ENCODE measurements at regions not wholly inside any gene's neighbourhood (a gene's known extent, or its start where the extent isn't known, plus 50 kb on each side); places are given as distances from the start of the nearest gene placed in this dataset.

DNA sequence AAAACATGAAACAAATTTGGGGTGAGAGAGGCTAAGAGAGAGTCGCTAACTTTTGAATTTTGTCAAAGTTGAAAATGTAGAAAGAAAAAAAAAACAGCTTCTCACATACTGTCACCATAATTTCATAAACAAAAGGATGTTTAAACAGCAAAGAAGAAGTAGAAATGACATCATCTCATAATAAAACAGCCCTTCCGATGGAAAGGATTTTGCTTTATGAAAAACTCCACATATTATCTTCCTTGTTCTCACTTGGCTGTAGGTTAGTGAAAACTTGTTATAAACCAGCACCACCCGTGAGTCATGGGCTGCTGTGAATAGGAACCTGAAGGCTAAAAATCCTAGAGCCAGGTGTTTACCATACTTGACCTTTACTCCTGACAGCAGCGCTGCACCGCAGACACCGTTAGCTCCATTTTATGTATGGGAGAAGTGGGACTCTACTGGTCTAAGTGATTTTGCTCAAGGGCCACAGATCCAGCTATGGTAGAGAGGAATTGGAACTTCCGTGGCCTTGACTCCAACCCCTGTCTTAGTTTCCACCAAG is 63.0 kb upstream of the VRK1 start:
- in situ Hi-C loops (cut with MboI), result no loop called here
- no peak overlapping the region for H3K9ac ChIP-seq (ENCODE audit: insufficient read depth in 1 of 2, low read depth in 2 of 2, low read length in 2 of 2)
- ATAC-seq (no peak), DNase-seq (ENCODE audit: extremely low read depth in 1 of 4, low spot score in 3 of 4) (no peak), FAIRE-seq (no peak)
- intact Hi-C loops (cut with micrococcal nuclease), result no loop called here
- H3K27ac ChIP-seq (ENCODE audit: extremely low read depth, low read depth, low read length), result no peak overlapping the region
- no peaks in the 10 kb centered on the region for H3K79me2 ChIP-seq (ENCODE audit: control insufficient read depth, insufficient read depth, low read length)
- BruUV-seq (replicated peaks), result no TSS peak
- no peak overlapping the region for H3K4me2 ChIP-seq (ENCODE audit: insufficient read depth, low read length)
- H3K9me3 ChIP-seq (replicated peaks; ENCODE audit: control insufficient read depth, insufficient read depth, low read depth, low read length), result no peaks in the 10 kb centered on the region
- H3K4me3 ChIP-seq, result no peak overlapping the region
- no peaks in the 10 kb centered on the region; the same call in 1 of the 2 replicates for H4K20me1 ChIP-seq (replicated peaks; ENCODE audit: control insufficient read depth, insufficient read depth, low read length)
- 0% methylated on average over 7 of the region's 7 CpGs for WGBS (ENCODE audit: insufficient coverage, low coverage, missing lambda C conversion rate)
- H2AFZ ChIP-seq (ENCODE audit: low read depth, low read length), result no peak overlapping the region
- H3K27me3 ChIP-seq (ENCODE audit: control insufficient read depth in 2 of 2, insufficient read depth in 2 of 2, low read length in 2 of 2), result peaks cover 64 to 72% of the 10 kb centered on the region in 2 experiments
- H3K4me1 ChIP-seq (replicated peaks in 1 of 2; ENCODE audit: control insufficient read depth in 2 of 2, insufficient read depth in 2 of 2, low read length in 2 of 2), result no peaks in the 10 kb centered on the region
- no peaks in the 10 kb centered on the region for H3K9me1 ChIP-seq (ENCODE audit: control insufficient read depth, insufficient read depth, low read length)
- ChIA-PET POLR2A (interaction anchor here (0.7 to 1.4 kb wide), 2 partner anchors 22 to 287 kb away, joined by 4 read pairs; no protein-coding TSS in a partner anchor), CTCF (ENCODE audit: low intra/inter-chr PET ratio) (no interaction called here)
- no peak for TF ChIP-seq RNF2 (IDR thresholded peaks at IDR 0.05)
- no peak for TF ChIP-seq HOXB6 (CRISPR knock-in tag; IDR thresholded peaks at IDR 0.05; ENCODE audit: borderline replicate concordance)
- no peak for TF ChIP-seq MBD2 (IDR thresholded peaks at IDR 0.05; ENCODE audit: borderline replicate concordance, low read depth)
- no peak for TF ChIP-seq XRCC3 (IDR thresholded peaks at IDR 0.05)
- no peak for TF ChIP-seq RBM25 (IDR thresholded peaks at IDR 0.05; ENCODE audit: low read depth, low read length, severe bottlenecking)
- TF ChIP-seq CUX1 (CRISPR knock-in tag; IDR thresholded peaks at IDR 0.05), result no peak
- no peak for TF ChIP-seq POLR3G (IDR thresholded peaks at IDR 0.05; ENCODE audit: extremely low read depth, insufficient read length, insufficient replicate concordance)
- no peaks in the 10 kb centered on the region for H3K36me3 ChIP-seq (ENCODE audit: control insufficient read depth, insufficient read depth, low read length)

All from K562 (cell line).